K562 (cell line): ENCODE measurements at regions not wholly inside any gene's neighbourhood (a gene's known extent, or its start where the extent isn't known, plus 50 kb on each side); places are given as distances from the start of the nearest gene placed in this dataset.

Experiments
- CEBPB ChIP-seq: fragments of 450-650 bp; IDR thresholded peaks from 2 replicates; pipeline ENCODE4 v1.6.1; 2016; ENCODE audit warnings: missing genetic modification characterization, missing compliant biosample characterization
- JUNB ChIP-seq: fragments of 450-650 bp; formaldehyde crosslinking; conservative IDR thresholded peaks from 2 replicates; pipeline ENCODE4 v1.4.0; 2020; ENCODE audit warnings: mild to moderate bottlenecking
- ZFP36 ChIP-seq: fragments of 150-350 bp; IDR thresholded peaks from 2 replicates; pipeline ENCODE4 v1.6.1; 2018; ENCODE audit warnings: low read length, low read depth; ENCODE audit not compliant: partially characterized antibody
- ZNF785 ChIP-seq: fragments of 250-450 bp; sonication (Bioruptor Pico); IDR thresholded peaks from 2 replicates; pipeline ENCODE4 v1.4.0; 2020; ENCODE audit warnings: mild to moderate bottlenecking

- no peak for TF ChIP-seq JUNB (CRISPR knock-in tag)
- TF ChIP-seq CEBPB (tag), result no peak
- TF ChIP-seq ZFP36, result no peak
- TF ChIP-seq ZNF785 (CRISPR knock-in tag), result no peak
Observed at GRCh38 chr10:21399392-21400035, 126.0 kb downstream of the SKIDA1 start.
